ENCODE measurements at regions not wholly inside any gene's neighbourhood (a gene's known extent, or its start where the extent isn't known, plus 50 kb on each side); places are given as distances from the start of the nearest gene placed in this dataset.
"Not testable (repeated sequence)": the region's sequence is repeated elsewhere in the genome, so short reads cannot be mapped to it uniquely, and the experiment has no call there.

DNA sequence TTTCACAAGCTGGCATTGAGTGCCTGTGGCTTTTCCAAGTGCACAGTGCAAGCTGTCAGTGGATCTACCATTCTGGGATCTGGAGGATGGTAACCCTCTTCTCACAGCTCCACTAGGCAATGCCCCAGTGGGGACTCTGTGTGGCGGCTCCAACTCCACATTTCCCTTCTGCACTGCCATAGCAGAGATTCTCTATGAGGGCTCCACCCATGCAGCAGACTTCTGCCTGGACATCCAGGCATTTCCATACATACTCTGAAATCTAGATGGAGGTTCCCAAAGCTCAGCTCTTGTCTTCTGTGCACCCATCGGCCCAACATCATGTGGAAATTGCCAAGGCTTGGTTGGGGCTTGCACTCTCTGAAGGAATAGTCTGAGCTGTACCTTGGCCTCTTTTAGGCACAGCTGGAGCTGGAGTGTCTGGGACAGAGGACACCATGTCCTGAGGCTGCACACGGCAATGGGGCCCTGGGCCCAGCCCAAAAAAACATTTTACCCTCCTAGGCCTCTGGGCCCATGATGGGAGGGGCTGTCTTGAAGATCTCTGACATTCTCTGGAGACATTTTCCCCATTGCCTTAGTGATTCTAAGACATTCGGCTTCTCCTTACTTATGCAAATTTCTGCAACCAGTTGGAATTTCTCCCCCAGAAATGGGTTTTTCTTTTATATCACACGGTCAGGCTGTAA, 313.3 kb upstream of the SFSWAP start:
- DNase-seq = no peak

DNA sequence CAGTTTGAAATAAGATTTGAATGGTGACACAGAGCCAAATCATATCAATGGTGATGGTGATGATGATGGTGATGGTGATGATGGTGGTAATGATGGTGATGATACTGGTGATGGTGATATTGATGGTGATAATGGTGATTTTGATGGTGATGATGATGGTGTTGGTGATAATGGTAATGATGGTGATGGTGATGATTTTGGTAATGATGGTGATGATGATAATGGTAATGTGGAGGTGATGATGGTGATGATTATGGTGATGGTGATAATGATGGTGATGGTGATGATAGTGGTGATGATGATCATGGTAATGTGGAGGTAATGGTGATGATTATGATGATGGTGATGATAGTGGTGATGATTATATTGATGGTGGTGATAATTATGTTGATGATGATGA, 311.9 kb upstream of the SFSWAP start:
- DNase-seq = no peak

DNA sequence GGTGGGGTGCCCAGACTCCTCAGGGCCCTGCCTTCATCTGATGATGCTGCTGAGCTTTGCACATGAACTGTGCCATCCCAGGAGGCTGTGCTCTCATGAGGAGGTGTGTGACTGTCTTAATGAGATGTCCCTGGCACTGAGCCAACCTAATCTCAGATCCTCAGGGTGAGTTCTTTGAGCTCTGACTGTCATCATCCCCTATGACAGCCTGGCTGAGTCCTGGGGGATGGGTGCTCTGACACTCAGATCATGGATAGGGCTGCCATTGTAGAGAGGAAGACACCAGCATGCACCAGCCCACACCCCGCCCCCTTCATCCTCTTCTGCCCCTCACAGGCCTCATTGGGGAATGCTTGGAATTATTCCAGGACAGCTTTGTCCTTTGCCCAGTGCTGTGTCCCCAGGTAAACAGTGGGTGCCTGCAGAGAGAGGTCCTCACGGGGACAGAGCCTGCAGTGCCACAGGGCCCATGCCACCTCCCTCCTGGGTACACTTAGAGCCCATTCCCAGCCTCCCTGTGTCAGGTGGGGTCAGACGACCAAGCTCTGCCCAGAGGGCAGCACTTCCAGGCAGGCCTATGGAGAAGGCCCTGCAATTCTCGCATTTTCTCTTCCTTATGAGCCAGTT, 310.1 kb upstream of the SFSWAP start:
- not testable (repeated sequence) for DNase-seq

DNA sequence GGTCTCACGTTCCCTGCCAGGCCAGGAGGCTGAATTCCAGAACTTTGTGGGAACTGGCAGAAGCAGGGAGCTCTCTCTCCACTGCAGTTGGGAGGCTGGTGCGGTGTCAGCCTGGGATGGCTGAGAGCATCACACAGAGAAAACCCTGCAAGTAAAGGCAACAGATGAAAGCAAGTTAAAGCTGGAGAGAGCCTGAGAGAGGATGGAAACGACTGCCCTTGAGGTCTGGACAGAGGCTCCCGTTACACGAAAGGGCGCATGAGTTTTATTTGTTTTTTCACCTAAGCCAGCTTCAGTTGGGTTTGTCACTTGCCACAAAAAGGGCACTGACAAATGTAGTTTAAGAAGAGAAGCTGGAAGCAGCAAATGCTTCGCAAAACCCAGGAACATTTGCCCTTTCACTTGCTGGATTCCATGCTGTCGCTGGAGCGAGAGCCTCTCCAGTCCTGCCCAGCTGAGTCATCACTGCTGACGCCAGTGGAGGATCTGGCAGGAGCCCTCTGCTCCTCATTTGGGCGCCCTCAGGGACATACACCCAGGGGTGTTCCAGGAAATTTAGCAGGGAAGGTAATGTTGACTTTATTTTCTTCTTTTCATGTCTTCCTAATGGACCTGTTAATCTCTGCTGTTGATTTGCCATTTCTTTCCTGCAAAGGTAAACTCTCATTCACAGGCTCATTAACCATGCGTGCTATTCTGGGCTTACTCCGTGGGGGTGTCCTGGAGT, 308.8 kb upstream of the SFSWAP start:
- DNase-seq = not testable (repeated sequence)

DNA sequence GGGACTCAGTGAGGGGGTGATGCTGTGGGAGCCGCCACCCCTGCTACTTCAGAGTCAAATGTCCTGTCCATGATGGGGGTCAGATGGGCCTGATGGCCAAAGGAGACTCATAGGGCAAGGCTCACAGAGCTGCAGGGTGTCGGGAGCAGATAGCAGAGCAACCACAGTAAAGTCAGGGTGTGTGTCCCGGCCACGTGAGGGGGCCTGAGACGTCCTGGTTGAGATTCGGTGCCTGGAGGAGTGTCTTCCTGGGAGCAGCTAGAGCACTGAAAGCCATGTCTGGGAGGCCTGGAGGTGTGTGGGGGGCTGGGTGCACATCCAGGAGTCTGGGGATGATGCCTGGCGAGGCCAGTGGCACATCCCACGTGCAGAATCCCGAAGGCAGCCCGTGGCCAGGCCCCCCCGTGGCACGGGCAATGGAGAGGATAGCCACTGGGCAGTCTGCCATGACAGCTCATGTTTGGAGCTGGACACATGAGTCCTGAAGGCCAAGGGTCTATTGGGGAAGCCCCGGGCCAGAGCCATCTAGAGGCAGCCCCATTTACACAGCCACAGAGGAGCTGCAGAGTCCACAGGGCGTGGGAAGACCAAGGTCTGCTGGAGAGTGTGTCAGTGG, 308.0 kb upstream of the SFSWAP start:
- DNase-seq = no peak

DNA sequence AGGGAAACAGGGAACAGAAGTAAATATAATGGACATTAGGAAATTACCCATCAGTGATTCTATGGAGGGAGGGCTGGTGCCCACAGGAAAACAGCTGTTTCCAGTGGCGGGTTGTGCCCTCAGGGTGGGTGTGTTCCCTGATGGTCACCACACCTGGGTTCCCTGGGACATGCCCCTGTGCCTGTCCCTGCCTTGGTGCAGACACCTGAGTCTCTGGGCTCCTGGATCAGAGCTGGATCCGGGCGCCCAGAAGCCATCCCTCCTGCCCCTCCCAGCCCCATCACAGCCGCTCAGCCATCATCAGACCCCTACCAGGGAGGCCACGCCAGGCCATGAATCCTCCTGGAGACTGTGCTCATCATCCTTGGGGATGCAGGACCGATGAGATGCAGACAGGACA, 307.2 kb upstream of the SFSWAP start:
- DNase-seq = no peak

DNA sequence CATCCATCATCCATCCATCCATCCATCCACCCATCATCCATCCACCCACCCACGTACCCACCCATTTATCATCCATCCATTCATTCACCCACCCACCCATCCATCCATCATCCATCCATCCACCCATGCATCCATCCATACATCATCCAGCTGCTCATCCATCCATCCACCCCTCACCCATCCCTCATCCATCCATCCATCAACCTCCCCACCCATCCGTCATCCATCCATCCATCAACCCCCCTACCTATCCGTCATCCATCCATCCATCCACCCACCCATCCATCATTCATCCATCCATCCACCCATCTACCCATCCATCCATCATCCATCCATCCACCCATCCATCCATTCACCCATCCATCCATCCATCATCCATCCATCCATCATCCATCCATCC, 306.2 kb upstream of the SFSWAP start:
- DNase-seq = no peak

DNA sequence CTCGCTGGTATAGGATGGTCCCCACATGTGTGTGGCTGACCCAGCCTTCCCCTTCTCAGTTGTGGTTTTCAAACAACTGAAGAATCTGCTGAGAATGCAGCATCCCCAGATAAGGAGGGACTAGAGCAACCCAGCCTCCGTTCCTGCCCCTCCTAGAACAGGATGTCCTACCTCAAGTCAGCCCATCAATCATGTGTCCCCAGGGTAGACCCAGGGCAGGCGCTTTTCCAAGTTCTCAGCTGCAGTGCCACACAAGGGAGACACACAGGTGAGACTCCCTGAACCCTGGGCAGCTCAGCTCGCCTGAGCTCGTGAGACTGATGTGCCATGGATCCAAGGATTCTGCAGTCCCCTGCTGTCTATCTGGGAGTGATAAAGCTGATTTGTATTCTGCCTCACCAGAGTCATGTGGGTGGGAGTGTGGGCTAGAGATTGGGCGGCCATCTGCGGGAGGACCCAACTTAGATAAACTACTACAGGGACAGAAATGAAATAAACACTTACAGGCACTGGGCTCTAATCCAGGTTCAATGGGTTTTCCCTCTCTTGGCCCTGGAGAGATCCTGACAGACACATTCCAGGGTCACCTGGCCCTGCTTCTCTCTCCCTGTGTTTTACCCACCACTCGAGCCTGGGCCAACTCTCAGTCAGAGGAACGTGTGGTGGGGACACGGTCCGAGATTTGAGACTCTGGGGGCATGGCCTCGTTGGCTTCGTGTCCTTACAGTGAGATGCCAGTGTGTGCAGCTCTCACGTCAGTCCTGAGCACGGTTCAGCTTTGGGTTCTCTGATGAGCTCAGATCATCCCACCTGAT, 303.5 kb upstream of the SFSWAP start:
- DNase-seq = no peak

DNA sequence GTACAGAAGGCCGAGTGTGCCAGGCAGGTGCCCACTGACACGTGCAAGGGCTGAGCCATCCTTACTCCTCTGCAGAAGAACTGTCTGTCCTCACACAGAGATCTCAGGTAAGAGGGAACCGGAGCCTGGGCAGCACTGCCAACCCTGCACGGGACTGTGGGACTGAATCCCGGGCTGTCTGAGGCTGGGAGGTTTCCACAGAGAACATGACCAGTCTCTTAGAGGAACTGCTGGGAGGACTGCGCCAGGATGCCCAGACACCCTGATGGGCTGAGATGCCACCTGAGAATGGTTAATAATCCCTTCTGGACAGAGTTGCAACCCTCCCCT, 302.9 kb upstream of the SFSWAP start:
- DNase-seq = no peak

DNA sequence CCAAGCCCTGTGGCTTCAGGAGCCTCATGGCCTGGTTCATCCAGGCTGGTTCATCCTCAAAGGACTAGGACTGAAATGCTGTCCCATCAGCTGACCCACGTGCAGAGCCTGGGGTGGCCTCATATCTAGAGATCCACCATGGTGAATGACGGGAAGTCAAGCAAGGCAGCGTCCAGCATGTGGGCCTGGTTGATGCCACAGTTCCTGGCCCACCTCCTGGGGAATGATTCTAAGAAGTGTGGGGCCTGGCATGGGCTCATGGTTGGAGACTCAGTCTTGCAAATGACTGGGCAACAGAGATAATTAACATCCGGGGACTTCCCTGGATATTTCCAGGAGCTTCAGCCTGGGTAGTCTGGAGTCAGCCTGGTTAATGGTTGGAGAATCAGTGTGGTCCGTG, 302.4 kb upstream of the SFSWAP start:
- DNase-seq = no peak

DNA sequence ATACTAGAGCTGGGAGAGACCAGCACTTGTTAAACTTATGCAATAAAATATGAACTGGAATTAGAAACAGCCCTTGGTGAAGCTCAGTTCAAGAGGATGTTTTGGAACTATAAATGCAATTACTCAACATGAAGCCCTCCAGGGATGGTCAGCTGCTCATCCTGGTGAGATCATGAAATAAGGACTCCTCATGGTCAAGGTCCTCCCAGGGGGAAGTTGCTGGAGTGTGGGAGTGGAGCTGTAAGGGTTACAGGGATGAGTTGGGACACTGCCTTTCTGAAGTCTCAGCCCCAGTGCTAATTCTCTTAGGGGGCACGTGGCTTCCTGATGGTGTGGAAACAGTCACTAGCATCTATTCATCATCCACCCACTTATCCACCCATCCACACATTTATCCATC, 301.7 kb upstream of the SFSWAP start:
- no peak for DNase-seq

DNA sequence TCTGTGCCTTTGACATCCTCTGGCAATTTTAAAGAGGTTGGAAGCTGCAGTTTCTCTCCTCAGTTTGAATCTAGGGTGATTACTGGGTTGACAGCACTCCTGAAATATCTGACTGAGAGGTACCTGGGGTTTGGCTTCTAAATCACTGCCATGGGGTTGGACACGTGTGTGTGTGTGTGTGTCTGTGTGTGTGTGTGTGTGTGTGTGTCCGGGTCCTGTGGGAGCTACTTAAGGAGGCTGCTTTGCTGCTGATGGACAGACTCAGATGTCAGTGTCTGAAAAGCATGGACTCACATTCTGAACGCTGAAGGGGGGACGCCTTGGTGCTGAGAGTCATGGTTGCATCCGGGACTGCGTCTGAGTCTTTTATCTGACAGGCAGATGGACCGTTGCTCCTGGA, 299.1 kb upstream of the SFSWAP start:
- not testable (repeated sequence) for DNase-seq

DNA sequence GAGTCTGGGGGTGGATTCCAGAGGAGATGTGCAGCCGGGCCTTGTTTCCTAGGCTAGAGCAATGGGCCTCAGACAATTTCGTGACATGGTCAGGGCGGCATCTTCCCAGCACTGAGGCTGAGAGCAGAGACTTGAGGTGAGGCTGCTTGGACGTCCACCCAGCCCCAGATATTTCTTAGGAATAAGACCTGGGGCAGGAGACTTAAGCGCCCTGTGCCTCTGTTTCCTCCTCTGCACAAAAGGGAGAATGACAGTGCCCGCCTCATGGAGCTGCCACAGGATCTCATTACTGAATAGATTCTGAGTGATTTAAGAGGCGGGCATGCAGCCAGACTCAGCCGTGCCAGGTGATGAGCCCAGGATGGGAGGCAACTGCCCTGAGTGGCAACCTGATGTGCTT, 297.9 kb upstream of the SFSWAP start:
- no peak for DNase-seq

DNA sequence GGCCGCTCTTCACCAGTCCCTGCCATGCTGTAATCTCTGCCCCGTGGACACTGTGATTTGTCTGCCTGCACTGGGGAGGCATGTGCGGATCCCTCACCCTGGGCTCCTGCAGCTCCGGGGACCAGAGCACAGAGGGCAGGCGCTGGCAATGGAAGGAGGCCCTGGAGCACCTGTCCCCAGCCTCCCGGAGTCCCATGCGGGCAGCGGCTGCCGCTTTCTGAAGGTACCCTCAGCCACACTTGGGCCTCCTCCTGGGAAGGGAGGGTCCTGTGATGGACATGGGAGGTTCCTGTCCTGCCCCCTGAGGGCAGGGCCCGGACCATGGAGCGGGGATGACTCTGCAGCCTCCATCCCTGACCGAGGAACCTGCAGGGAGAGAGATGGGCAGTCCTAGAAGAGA, 297.4 kb upstream of the SFSWAP start:
- DNase-seq = no peak

DNA sequence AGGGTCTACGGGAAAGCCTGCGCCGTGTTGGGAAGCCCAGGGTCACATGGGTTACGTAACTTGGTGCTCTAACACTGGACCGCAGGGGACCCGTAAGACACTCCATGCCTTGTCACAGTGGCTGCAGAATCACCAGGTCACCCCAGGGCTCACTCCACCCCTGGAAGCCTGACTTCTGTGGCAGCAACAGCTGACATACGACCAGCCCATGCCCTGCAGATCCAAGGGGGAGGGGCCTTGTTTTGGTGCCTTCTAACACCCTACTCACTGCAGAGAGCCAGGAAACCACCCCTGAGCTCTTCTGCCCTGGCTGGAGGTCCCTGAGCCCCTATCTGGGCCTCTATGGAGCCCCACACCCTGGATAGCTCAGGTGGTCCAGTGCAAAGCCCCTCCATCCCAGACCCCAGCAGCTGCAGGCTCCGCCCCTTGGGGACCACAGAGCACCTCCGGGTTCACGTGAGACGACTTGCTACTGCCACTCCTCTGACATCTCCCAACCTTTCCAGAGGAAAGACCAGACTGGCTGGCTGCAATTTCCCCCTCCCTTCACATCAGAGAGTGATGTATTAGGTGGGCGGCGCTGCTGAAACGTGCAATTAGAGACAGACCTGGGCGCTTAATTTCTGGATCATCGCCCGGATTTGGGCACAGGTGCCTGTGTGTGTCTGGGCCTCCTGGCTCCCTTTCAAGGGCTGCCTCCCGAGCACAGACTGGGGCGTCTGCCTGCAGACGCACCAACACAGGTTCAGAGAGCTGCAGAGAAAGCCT, 296.6 kb upstream of the SFSWAP start:
- not testable (repeated sequence) for DNase-seq

DNA sequence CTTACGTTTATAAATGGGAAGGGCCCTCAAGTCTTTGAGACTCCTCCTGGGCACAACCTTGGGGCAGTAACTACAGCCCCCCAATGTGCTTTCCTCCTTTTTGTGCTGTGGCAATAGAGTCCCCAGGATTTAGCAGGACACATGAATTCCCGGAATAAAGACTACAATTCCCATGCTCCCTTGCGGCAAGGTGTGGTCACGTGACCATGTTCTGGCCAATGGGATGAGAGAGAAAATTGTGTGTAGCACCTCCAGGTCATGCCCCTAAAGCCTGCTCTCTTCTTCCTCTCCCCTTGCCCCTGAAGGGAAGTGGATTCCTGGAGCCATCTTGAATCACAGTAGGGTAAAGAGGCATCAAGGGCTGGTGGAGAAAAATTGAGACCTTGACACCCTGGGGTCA, 295.1 kb upstream of the SFSWAP start:
- no peak for DNase-seq

DNA sequence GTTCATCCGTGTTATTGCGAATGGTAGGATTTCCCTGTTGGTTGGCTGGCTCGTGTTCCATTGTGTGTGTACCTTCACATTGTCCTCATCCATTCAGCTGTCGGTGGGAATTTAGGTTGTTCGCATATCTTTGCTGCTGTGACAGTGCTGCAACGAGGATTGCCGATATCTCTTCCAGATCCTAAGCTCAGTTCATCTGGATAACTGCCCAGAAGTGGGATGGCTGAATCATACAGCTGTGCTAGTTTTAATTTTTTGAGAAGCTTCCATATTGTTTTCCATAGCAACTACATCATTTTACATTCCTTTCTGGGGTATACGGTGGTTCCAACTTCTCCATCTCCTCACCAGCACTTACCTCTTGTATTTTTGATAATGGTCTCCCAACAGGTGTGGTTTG, 292.8 kb upstream of the SFSWAP start:
- DNase-seq = no peak

DNA sequence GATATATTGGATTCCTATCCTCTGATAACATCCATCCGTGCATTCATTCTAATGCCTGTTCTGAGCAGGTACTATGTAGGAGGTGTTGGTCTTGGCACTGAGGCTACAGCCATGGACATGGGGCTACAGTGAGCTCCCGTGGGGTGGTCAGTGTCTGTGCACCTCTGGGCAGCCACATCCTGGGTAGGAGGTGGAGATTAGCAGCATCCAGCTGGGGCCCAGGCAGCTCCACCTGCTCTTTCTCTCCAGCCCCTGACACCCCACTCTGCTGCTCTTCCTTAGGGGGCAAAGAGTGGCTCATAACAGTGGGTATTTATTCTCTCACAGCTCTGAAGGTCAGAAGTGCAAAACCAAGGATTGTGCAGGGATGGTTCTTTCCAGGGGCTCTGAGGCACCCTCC, 292.0 kb upstream of the SFSWAP start:
- no peak for DNase-seq

DNA sequence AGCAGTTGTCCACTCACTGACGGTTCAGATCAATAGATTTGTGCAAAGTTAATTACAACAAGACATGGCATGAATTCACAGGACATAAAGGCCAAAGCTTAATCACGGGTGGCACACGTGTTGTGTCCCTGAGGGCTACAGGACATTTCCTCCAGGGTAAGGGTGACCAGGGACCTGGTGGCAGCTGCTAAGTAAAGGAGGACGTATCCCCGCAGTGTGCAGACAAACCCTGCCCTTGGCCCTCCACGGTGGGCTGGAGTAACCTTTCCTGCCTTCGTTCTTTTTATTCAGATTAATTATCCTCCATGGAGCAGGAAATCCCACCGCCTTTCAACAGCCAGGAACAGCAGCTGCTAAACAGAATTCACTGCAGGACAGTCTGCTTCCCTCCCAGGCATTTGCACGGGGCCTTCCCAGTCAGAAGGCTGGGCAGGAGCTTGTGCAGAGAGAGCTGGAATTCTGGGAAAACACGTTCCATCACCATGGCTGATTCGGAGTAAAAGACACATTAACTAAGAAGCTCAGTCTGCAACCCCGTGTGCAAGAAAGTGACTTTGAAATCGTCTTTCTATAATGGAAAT, 289.9 kb upstream of the SFSWAP start:
- DNase-seq = no peak

DNA sequence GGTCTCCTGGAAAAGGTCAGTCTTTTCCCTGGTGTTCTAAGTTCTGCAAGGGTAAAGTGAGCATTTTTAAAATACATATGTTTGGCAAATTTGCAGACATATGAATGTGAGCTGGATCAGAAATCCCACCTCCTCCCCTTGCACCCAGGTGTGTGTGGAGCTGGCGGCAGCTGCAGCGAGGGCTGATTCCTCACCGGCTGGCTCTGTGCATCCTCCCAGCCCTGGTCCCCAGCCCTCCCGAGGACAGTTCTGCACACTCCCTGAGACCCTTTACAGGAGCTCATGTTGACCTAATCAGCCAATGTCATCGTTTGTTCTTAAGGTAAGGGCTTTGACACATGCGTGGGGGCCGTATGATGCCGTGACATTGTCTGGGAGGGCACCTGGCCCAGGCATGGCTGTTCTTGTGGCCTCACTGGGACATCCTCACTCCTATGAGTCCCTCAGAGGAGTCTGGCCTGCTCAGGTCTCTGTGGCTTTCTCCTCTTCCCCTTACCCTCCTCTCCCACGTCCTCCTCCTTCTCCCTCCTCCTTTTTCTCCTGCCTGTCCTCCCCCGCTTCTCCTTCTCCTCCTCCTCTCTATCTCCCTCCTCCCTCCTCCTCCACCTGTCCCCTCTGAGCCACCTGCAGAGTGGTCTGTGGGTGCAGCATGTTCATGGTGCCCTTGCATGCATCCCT, 289.2 kb upstream of the SFSWAP start:
- DNase-seq = no peak

DNA sequence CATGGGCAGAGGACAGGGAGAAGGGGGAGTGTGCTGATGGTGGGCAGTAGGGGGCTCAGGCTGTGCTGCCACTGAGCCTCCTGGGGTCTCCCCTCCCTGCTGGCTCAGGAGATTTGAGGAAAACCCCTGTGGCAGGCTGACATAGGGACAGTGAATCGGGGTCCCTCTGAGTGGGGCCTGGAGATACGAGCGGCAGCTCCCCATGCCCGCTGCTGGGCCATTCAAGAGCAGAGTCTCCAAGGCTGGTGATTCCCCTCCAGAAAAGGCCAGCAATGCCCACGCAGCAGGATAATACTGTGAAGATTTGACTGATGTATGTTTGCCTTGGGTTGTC, 288.7 kb upstream of the SFSWAP start:
- no peak for DNase-seq

DNA sequence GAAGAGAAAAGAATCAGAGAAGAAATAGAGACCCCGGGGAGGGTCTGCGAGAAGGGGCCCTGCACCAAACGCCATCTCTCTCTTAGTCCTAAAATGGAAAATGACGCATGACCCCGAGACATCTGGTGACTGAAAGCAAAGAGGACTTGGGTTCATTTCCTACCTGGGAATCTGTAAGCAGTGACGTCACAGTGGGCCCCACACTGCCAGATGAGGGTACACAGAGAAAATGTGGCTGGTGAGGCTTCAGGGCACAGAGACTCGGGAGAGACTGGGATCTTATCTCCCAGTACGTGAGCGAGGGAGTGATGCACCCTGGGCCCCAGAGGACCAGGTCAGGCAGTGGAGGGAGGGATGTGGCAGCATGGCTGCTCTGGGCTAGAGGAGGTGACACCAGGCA, 288.1 kb upstream of the SFSWAP start:
- no peak for DNase-seq
